ENCODE measurements at regions not wholly inside any gene's neighbourhood (a gene's known extent, or its start where the extent isn't known, plus 50 kb on each side); places are given as distances from the start of the nearest gene placed in this dataset.
"Not testable (repeated sequence)": the region's sequence is repeated elsewhere in the genome, so short reads cannot be mapped to it uniquely, and the experiment has no call there.

GRCh38 chr12:11987901-11988300 is 82.8 kb upstream of the BCL2L14 start:
- no peak for TF ChIP-seq CTCF (IDR thresholded peaks at IDR 0.05)
- Histone ChIP-seq H3K4me1 (ENCODE audit: control insufficient read depth in 1 of 2, insufficient read depth in 1 of 2, low read depth in 1 of 2, low read length in 1 of 2) (no peaks in the 10 kb centered on the region), H3K27me3 (no peaks in the 10 kb centered on the region)

GRCh38 chr12:11991604-11992003 is 79.1 kb upstream of the BCL2L14 start:
- no peaks in the 10 kb centered on the region for H3K9me3 ChIP-seq

More at GRCh38 chr12:11987901-11988300, 82.8 kb upstream of the BCL2L14 start:
- Histone ChIP-seq H3K4me3 (ENCODE audit: low read depth in 1 of 2, low read length in 1 of 2) (no peak overlapping the region), H3K27ac (no peak overlapping the region), H3K9me3 (no peaks in the 10 kb centered on the region), H3K36me3 (no peaks in the 10 kb centered on the region)

GRCh38 chr12:11992515-11992914 is 78.2 kb upstream of the BCL2L14 start:
- TF ChIP-seq CTCF (IDR thresholded peaks at IDR 0.05), result no peak
- no peak overlapping the region for H3K4me3 ChIP-seq (ENCODE audit: low read depth in 1 of 2, low read length in 1 of 2)
- H3K9me3 ChIP-seq, result no peaks in the 10 kb centered on the region
- H3K4me1 ChIP-seq (ENCODE audit: control insufficient read depth in 1 of 2, insufficient read depth in 1 of 2, low read depth in 1 of 2, low read length in 1 of 2), result no peaks in the 10 kb centered on the region
- H3K27ac ChIP-seq, result no peak overlapping the region
- no peaks in the 10 kb centered on the region for H3K36me3 ChIP-seq
- no peaks in the 10 kb centered on the region for H3K27me3 ChIP-seq

More at GRCh38 chr12:11991604-11992003, 79.1 kb upstream of the BCL2L14 start:
- H3K36me3 ChIP-seq, result no peaks in the 10 kb centered on the region
- no peak for TF ChIP-seq CTCF (IDR thresholded peaks at IDR 0.05)
- H3K27ac ChIP-seq, result no peak overlapping the region
- H3K27me3 ChIP-seq, result no peaks in the 10 kb centered on the region
- no peak overlapping the region for H3K4me3 ChIP-seq (ENCODE audit: low read depth in 1 of 2, low read length in 1 of 2)
- no peaks in the 10 kb centered on the region for H3K4me1 ChIP-seq (ENCODE audit: control insufficient read depth in 1 of 2, insufficient read depth in 1 of 2, low read depth in 1 of 2, low read length in 1 of 2)

- not testable (repeated sequence) for H3K4me3 ChIP-seq (ENCODE audit: low read depth in 1 of 2, low read length in 1 of 2); H3K9me3 ChIP-seq; H3K4me1 ChIP-seq (ENCODE audit: control insufficient read depth in 1 of 2, insufficient read depth in 1 of 2, low read depth in 1 of 2, low read length in 1 of 2); H3K36me3 ChIP-seq; H3K27me3 ChIP-seq; H3K27ac ChIP-seq
These were observed 72.3 kb upstream of the BCL2L14 start for GRCh38 chr12:11998307-11998943.

- Histone ChIP-seq H3K4me3 (ENCODE audit: low read depth in 1 of 2, low read length in 1 of 2) (no peak overlapping the region), H3K9me3 (no peaks in the 10 kb centered on the region), H3K4me1 (ENCODE audit: control insufficient read depth in 1 of 2, insufficient read depth in 1 of 2, low read depth in 1 of 2, low read length in 1 of 2) (no peaks in the 10 kb centered on the region), H3K36me3 (no peaks in the 10 kb centered on the region), H3K27me3 (no peaks in the 10 kb centered on the region), H3K27ac (no peak overlapping the region)
- no peak for TF ChIP-seq CTCF (IDR thresholded peaks at IDR 0.05)
These were observed 71.8 kb upstream of the BCL2L14 start for GRCh38 chr12:11998944-11999315.

- Histone ChIP-seq H3K36me3 (no peaks in the 10 kb centered on the region), H3K4me3 (ENCODE audit: low read depth in 1 of 2, low read length in 1 of 2) (no peak overlapping the region), H3K27ac (no peak overlapping the region), H3K27me3 (no peaks in the 10 kb centered on the region), H3K4me1 (ENCODE audit: control insufficient read depth in 1 of 2, insufficient read depth in 1 of 2, low read depth in 1 of 2, low read length in 1 of 2) (no peaks in the 10 kb centered on the region), H3K9me3 (no peaks in the 10 kb centered on the region)
- no peak for TF ChIP-seq CTCF (IDR thresholded peaks at IDR 0.05)
These were observed 67.1 kb upstream of the BCL2L14 start for GRCh38 chr12:12003609-12004008.
